Fibroblast of lung (primary cell): ENCODE measurements at regions not wholly inside any gene's neighbourhood (a gene's known extent, or its start where the extent isn't known, plus 50 kb on each side); places are given as distances from the start of the nearest gene placed in this dataset.

Source experiments
- DNase-seq, 2 donors: peaks; one replicate each; pipeline versions ENCODE4 v3.0.0 to v3.0.0-alpha.2; 2010; ENCODE audit warnings: low read depth in 2 of 2
- H2AFZ ChIP-seq: 2 replicates; pipeline ENCODE4 v1.5.1; 2012; ENCODE audit warnings: low read length, control low read depth, inconsistent platforms
- H3K27ac ChIP-seq: 2 replicates; pipeline ENCODE4 v1.5.1; 2011; ENCODE audit warnings: low read length, control low read depth; ENCODE audit not compliant: insufficient read depth
- H3K27me3 ChIP-seq: 2 replicates; pipeline ENCODE4 v1.5.1; 2011; ENCODE audit warnings: mild to moderate bottlenecking, low read length; ENCODE audit not compliant: control insufficient read depth, insufficient read depth
- H3K36me3 ChIP-seq: 2 replicates; pipeline ENCODE4 v1.5.1; 2011; ENCODE audit warnings: low read length; ENCODE audit not compliant: control insufficient read depth, insufficient read depth
- H3K4me1 ChIP-seq: 2 replicates; pipeline ENCODE4 v1.5.1; 2011; ENCODE audit warnings: low read length; ENCODE audit not compliant: control insufficient read depth, insufficient read depth; ENCODE audit errors: extremely low read depth
- H3K4me2 ChIP-seq: 2 replicates; pipeline ENCODE4 v1.5.1; 2011; ENCODE audit warnings: low read length, control low read depth; ENCODE audit not compliant: insufficient read depth; ENCODE audit errors: extremely low read depth
- H3K4me3 ChIP-seq, 4 experiments: fragments of 200-600 bp in 1 of 4; sonication (generic) in 1 of 4; replicated peaks in 1 of 4; 2 replicates each; pipeline ENCODE4 v1.5.1; 2011 to 2016; ENCODE audit warnings: low read length in 4 of 4, low read depth in 3 of 4, mild to moderate bottlenecking in 3 of 4, control low read depth in 2 of 4, inconsistent platforms in 1 of 4, mixed read lengths in 1 of 4; ENCODE audit not compliant: insufficient read depth in 1 of 4; ENCODE audit errors: control extremely low read depth in 1 of 4
- H3K79me2 ChIP-seq: 2 replicates; pipeline ENCODE4 v1.5.1; 2012; ENCODE audit warnings: mild to moderate bottlenecking, low read length, inconsistent platforms; ENCODE audit not compliant: control insufficient read depth, insufficient read depth
- H3K9ac ChIP-seq: 2 replicates; pipeline ENCODE4 v1.5.1; 2011; ENCODE audit warnings: mild to moderate bottlenecking, low read length, control low read depth; ENCODE audit not compliant: insufficient read depth
- H3K9me3 ChIP-seq: 2 replicates; pipeline ENCODE4 v1.5.1; 2012; ENCODE audit warnings: low read depth, low read length; ENCODE audit not compliant: control insufficient read depth, insufficient read depth
- H4K20me1 ChIP-seq: 2 replicates; pipeline ENCODE4 v1.5.1; 2011; ENCODE audit warnings: low read length; ENCODE audit not compliant: control insufficient read depth, insufficient read depth; ENCODE audit errors: extremely low read depth
- CTCF ChIP-seq, 2 donors: IDR thresholded peaks in 1 of 2; conservative IDR thresholded peaks in 1 of 2; 1 replicate in 1 of 2; 2 replicates in 1 of 2; pipeline ENCODE4 v1.5.1; 2011 to 2012; ENCODE audit warnings: low read length in 2 of 2, control low read depth in 1 of 2, inconsistent platforms in 1 of 2, low read depth in 1 of 2, mild to moderate bottlenecking in 1 of 2
- EZH2 ChIP-seq: IDR thresholded peaks from 2 replicates; pipeline ENCODE4 v1.5.1; 2012; ENCODE audit warnings: low read length, control low read depth, mild to moderate bottlenecking; ENCODE audit errors: missing control alignments

- Histone ChIP-seq H3K4me3 (no peak overlapping the region), H3K79me2 (no peaks in the 10 kb centered on the region), H4K20me1 (no peaks in the 10 kb centered on the region), H2AFZ (no peak overlapping the region), H3K4me2 (no peak overlapping the region), H3K27me3 (no peaks in the 10 kb centered on the region), H3K36me3 (no peaks in the 10 kb centered on the region), H3K9ac (no peak overlapping the region), H3K4me1 (no peaks in the 10 kb centered on the region), H3K27ac (no peak overlapping the region), H3K9me3 (no peaks in the 10 kb centered on the region)
- no peak for DNase-seq
- TF ChIP-seq EZH2, result no peak
- TF ChIP-seq CTCF (conservative IDR thresholded peaks at IDR 0.05 in 1 of 2, IDR thresholded peaks at IDR 0.05 in 1 of 2; ENCODE audit: low read depth in 1 of 2, low read length in 2 of 2), result no peak
These were observed 150.1 kb downstream of the PPP1R2C start for GRCh38 chrX:42627891-42628290.

GRCh38 chrX:42624524-42624923 lies 153.4 kb downstream of the PPP1R2C start:
- H3K27ac ChIP-seq, result no peak overlapping the region
- H3K4me3 ChIP-seq, result no peak overlapping the region
- no peak overlapping the region for H2AFZ ChIP-seq
- no peaks in the 10 kb centered on the region for H4K20me1 ChIP-seq
- H3K36me3 ChIP-seq, result no peaks in the 10 kb centered on the region
- H3K9me3 ChIP-seq, result no peaks in the 10 kb centered on the region
- H3K27me3 ChIP-seq, result no peaks in the 10 kb centered on the region
- H3K4me2 ChIP-seq, result no peak overlapping the region
- H3K79me2 ChIP-seq, result no peaks in the 10 kb centered on the region
- no peak overlapping the region for H3K9ac ChIP-seq
- H3K4me1 ChIP-seq, result no peaks in the 10 kb centered on the region
- DNase-seq, result no peak
- TF ChIP-seq EZH2, result no peak
- TF ChIP-seq CTCF (conservative IDR thresholded peaks at IDR 0.05 in 1 of 2, IDR thresholded peaks at IDR 0.05 in 1 of 2; ENCODE audit: low read depth in 1 of 2, low read length in 2 of 2), result no peak

GRCh38 chrX:42619068-42619467 lies 158.9 kb downstream of the PPP1R2C start:
- no peak overlapping the region for H3K4me3 ChIP-seq
- H2AFZ ChIP-seq, result no peak overlapping the region
- no peak overlapping the region for H3K9ac ChIP-seq
- no peaks in the 10 kb centered on the region for H3K27me3 ChIP-seq
- DNase-seq, result no peak
- no peaks in the 10 kb centered on the region for H3K36me3 ChIP-seq
- H3K27ac ChIP-seq, result no peak overlapping the region
- H4K20me1 ChIP-seq, result no peaks in the 10 kb centered on the region
- H3K79me2 ChIP-seq, result no peaks in the 10 kb centered on the region
- TF ChIP-seq EZH2 (no peak), CTCF (conservative IDR thresholded peaks at IDR 0.05 in 1 of 2, IDR thresholded peaks at IDR 0.05 in 1 of 2; ENCODE audit: low read depth in 1 of 2, low read length in 2 of 2) (no peak)
- no peaks in the 10 kb centered on the region for H3K9me3 ChIP-seq
- H3K4me2 ChIP-seq, result no peak overlapping the region
- no peaks in the 10 kb centered on the region for H3K4me1 ChIP-seq
